OCI-LY7 (cell line): ENCODE measurements at regions not wholly inside any gene's neighbourhood (a gene's known extent, or its start where the extent isn't known, plus 50 kb on each side); places are given as distances from the start of the nearest gene placed in this dataset.
"Not testable (repeated sequence)": the region's sequence is repeated elsewhere in the genome, so short reads cannot be mapped to it uniquely, and the experiment has no call there.

Experiments
- EZH2phosphoT487 ChIP-seq: fragments of 200-600 bp; sonication (generic); IDR thresholded peaks from 2 replicates; pipeline ENCODE4 v1.6.1; 2018; ENCODE audit warnings: low read depth, borderline replicate concordance, mild to moderate bottlenecking, mixed run types, antibody characterized with exemption, low read length, moderate library complexity, mixed read lengths
- TF ChIP-seq, protein P1 (sequence below): fragments of 200-600 bp; sonication (generic); conservative IDR thresholded peaks from 2 replicates; pipeline ENCODE4 v1.5.1; 2014; ENCODE audit warnings: mild to moderate bottlenecking, antibody characterized with exemption, low read length, moderate library complexity, mixed read lengths

- TF ChIP-seq, protein P1, sequence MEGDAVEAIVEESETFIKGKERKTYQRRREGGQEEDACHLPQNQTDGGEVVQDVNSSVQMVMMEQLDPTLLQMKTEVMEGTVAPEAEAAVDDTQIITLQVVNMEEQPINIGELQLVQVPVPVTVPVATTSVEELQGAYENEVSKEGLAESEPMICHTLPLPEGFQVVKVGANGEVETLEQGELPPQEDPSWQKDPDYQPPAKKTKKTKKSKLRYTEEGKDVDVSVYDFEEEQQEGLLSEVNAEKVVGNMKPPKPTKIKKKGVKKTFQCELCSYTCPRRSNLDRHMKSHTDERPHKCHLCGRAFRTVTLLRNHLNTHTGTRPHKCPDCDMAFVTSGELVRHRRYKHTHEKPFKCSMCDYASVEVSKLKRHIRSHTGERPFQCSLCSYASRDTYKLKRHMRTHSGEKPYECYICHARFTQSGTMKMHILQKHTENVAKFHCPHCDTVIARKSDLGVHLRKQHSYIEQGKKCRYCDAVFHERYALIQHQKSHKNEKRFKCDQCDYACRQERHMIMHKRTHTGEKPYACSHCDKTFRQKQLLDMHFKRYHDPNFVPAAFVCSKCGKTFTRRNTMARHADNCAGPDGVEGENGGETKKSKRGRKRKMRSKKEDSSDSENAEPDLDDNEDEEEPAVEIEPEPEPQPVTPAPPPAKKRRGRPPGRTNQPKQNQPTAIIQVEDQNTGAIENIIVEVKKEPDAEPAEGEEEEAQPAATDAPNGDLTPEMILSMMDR: not testable (repeated sequence)
- not testable (repeated sequence) for TF ChIP-seq EZH2phosphoT487
These were observed 112.5 kb downstream of the SYT15 start for GRCh38 chr10:46691397-46691796.
